Neural cell (in vitro differentiated cells): ENCODE measurements at regions not wholly inside any gene's neighbourhood (a gene's known extent, or its start where the extent isn't known, plus 50 kb on each side); places are given as distances from the start of the nearest gene placed in this dataset.

ENCODE experiments used
- CTCF ChIP-seq: fragments of 450-650 bp; IDR thresholded peaks from 2 replicates; pipeline ENCODE4 v1.5.1; 2014; ENCODE audit warnings: antibody characterized with exemption, mild to moderate bottlenecking, moderate library complexity; ENCODE audit not compliant: poor library complexity, severe bottlenecking
- EZH2 ChIP-seq: fragments of 200-600, 300-800 bp; shearing (Covaris generic), sonication (generic); IDR thresholded peaks from 2 replicates; pipeline ENCODE4 v1.6.1; 2014; ENCODE audit warnings: antibody characterized with exemption, low read length, borderline replicate concordance, mild to moderate bottlenecking; ENCODE audit not compliant: insufficient read depth, poor library complexity, severe bottlenecking
- POLR2AphosphoS5 ChIP-seq: IDR thresholded peaks from 2 replicates; pipeline ENCODE4 v1.6.1; 2012
- REST ChIP-seq: IDR thresholded peaks from 2 replicates; pipeline ENCODE4 v1.6.1; 2012; ENCODE audit warnings: borderline replicate concordance
- SMC3 ChIP-seq: fragments of 450-650 bp; conservative IDR thresholded peaks from 2 replicates; pipeline ENCODE4 v1.6.1; 2014; ENCODE audit warnings: antibody characterized with exemption, mild to moderate bottlenecking, moderate library complexity; ENCODE audit not compliant: poor library complexity

- TF ChIP-seq EZH2, result no peak
- no peak for TF ChIP-seq CTCF
- no peak for TF ChIP-seq REST
- TF ChIP-seq POLR2AphosphoS5, result no peak
- TF ChIP-seq SMC3, result no peak
These were observed 2342.1 kb downstream of the PCDH7 start for GRCh38 chr4:33062155-33062806.
